A549 (cell line): ENCODE measurements at regions not wholly inside any gene's neighbourhood (a gene's known extent, or its start where the extent isn't known, plus 50 kb on each side); places are given as distances from the start of the nearest gene placed in this dataset.

ENCODE experiments used
- BHLHE40 ChIP-seq: IDR thresholded peaks from 2 replicates; pipeline ENCODE4 v1.6.1; 2012; ENCODE audit warnings: low read depth, low read length, inconsistent platforms
- EP300 ChIP-seq, 2 experiments: fragments of >200 bp; sonication (Bioruptor Twin); formaldehyde crosslinking; IDR thresholded peaks; 2 replicates in 1 of 2; 3 replicates in 1 of 2; pipeline ENCODE4 v1.6.1; 2016 to 2017
- KDM1A ChIP-seq: fragments of 200-600 bp; sonication (generic); IDR thresholded peaks from 2 replicates; pipeline ENCODE4 v1.6.1; 2016; ENCODE audit warnings: low read depth, mild to moderate bottlenecking
- RFX5 ChIP-seq: fragments of 450-650 bp; IDR thresholded peaks from 2 replicates; pipeline ENCODE4 v1.7.1; 2014; ENCODE audit warnings: antibody characterized with exemption, mild to moderate bottlenecking, moderate library complexity
- TP53 ChIP-seq: fragments of 250-450 bp; sonication (Bioruptor Pico); IDR thresholded peaks from 2 replicates; pipeline ENCODE4 v1.5.0; 2021; ENCODE audit warnings: mild to moderate bottlenecking, moderate library complexity
- TF ChIP-seq, protein P1 (sequence below): fragments of >200 bp; sonication (Bioruptor Twin); formaldehyde crosslinking; IDR thresholded peaks from 3 replicates; pipeline ENCODE4 v1.5.1; 2016

GRCh38 chr1:177790566-177790965 lies 179.3 kb downstream of the SEC16B start:
- TF ChIP-seq TP53 (CRISPR knock-in tag): no peak
- TF ChIP-seq KDM1A: no peak
- TF ChIP-seq, protein P1, sequence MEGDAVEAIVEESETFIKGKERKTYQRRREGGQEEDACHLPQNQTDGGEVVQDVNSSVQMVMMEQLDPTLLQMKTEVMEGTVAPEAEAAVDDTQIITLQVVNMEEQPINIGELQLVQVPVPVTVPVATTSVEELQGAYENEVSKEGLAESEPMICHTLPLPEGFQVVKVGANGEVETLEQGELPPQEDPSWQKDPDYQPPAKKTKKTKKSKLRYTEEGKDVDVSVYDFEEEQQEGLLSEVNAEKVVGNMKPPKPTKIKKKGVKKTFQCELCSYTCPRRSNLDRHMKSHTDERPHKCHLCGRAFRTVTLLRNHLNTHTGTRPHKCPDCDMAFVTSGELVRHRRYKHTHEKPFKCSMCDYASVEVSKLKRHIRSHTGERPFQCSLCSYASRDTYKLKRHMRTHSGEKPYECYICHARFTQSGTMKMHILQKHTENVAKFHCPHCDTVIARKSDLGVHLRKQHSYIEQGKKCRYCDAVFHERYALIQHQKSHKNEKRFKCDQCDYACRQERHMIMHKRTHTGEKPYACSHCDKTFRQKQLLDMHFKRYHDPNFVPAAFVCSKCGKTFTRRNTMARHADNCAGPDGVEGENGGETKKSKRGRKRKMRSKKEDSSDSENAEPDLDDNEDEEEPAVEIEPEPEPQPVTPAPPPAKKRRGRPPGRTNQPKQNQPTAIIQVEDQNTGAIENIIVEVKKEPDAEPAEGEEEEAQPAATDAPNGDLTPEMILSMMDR: no peak
- no peak for TF ChIP-seq BHLHE40
- no peak for TF ChIP-seq EP300 (IDR thresholded peaks at IDR 0.05)
- TF ChIP-seq RFX5: no peak
